Upper lobe of left lung (tissue), 4 donors: ENCODE measurements at regions not wholly inside any gene's neighbourhood (a gene's known extent, or its start where the extent isn't known, plus 50 kb on each side); places are given as distances from the start of the nearest gene placed in this dataset.

Source experiments
- CTCF ChIP-seq, 6 experiments: fragments of 450-650 bp in 4 of 6; fragments of 200-600 bp in 2 of 6; sonication (generic) in 2 of 6; IDR thresholded peaks; one replicate each; pipeline ENCODE4 v1.5.1; 2016 to 2019; ENCODE audit warnings: antibody characterized with exemption in 6 of 6
- POLR2A ChIP-seq, 4 donors: fragments of 450-650 bp; IDR thresholded peaks; one replicate each; pipeline ENCODE4 v1.5.1; 2016 to 2017; ENCODE audit warnings: antibody characterized with exemption in 4 of 4, mild to moderate bottlenecking in 2 of 4
- POLR2AphosphoS5 ChIP-seq, 2 donors: sonication (generic); formaldehyde crosslinking; IDR thresholded peaks; one replicate each; pipeline ENCODE4 v1.5.1; 2017; ENCODE audit warnings: antibody characterized with exemption in 2 of 2

- no peak for TF ChIP-seq CTCF (IDR thresholded peaks at IDR 0.05)
- TF ChIP-seq POLR2AphosphoS5 (IDR thresholded peaks at IDR 0.05), result no peak
- no peak for TF ChIP-seq POLR2A (IDR thresholded peaks at IDR 0.05)
Observed at GRCh38 chr3:95508124-95508523, 1306.3 kb upstream of the EPHA6 start.
